ENCODE measurements at regions not wholly inside any gene's neighbourhood (a gene's known extent, or its start where the extent isn't known, plus 50 kb on each side); places are given as distances from the start of the nearest gene placed in this dataset.

GRCh38 chr17:27382025-27382424 lies 74.2 kb upstream of the KSR1 start:
- no peak overlapping the region for H3K4me3 ChIP-seq (ENCODE audit: low read depth, low read length)
- H3K27ac ChIP-seq (ENCODE audit: low read depth), result no peak overlapping the region
- WGBS, result 93% methylated on average over 5 of the region's 5 CpGs
- no peak for DNase-seq (ENCODE audit: extremely low spot score)
- no peaks in the 10 kb centered on the region for H3K36me3 ChIP-seq (ENCODE audit: insufficient read depth)
- H3K4me1 ChIP-seq (ENCODE audit: insufficient read depth), result peaks cover 3% of the 10 kb centered on the region

GRCh38 chr17:27384261-27384701 lies 72.0 kb upstream of the KSR1 start:
- 33% methylated on average over 7 of the region's 7 CpGs for WGBS

GRCh38 chr17:27384726-27385125 lies 71.5 kb upstream of the KSR1 start:
- no peak overlapping the region for H3K4me3 ChIP-seq (ENCODE audit: low read depth, low read length)

More at GRCh38 chr17:27384261-27384701, 72.0 kb upstream of the KSR1 start:
- no peak for DNase-seq (ENCODE audit: extremely low spot score)
- no peak overlapping the region for H3K4me3 ChIP-seq (ENCODE audit: low read depth, low read length)
- no peak overlapping the region for H3K27ac ChIP-seq (ENCODE audit: low read depth)
- no peaks in the 10 kb centered on the region for H3K36me3 ChIP-seq (ENCODE audit: insufficient read depth)
- peaks cover 3% of the 10 kb centered on the region for H3K4me1 ChIP-seq (ENCODE audit: insufficient read depth)

GRCh38 chr17:27385626-27386025 lies 70.6 kb upstream of the KSR1 start:
- 93% methylated on average over 1 of the region's 1 CpG for WGBS
- Histone ChIP-seq H3K36me3 (ENCODE audit: insufficient read depth) (no peaks in the 10 kb centered on the region), H3K27ac (ENCODE audit: low read depth) (no peak overlapping the region), H3K4me3 (ENCODE audit: low read depth, low read length) (no peak overlapping the region), H3K4me1 (ENCODE audit: insufficient read depth) (no peaks in the 10 kb centered on the region)
- no peak for DNase-seq (ENCODE audit: extremely low spot score)

More at GRCh38 chr17:27384726-27385125, 71.5 kb upstream of the KSR1 start:
- 68% methylated on average over 2 of the region's 2 CpGs for whole genome bisulfite sequencing
- no peak overlapping the region for H3K27ac ChIP-seq (ENCODE audit: low read depth)
- H3K36me3 ChIP-seq (ENCODE audit: insufficient read depth), result no peaks in the 10 kb centered on the region
- peaks cover 3% of the 10 kb centered on the region for H3K4me1 ChIP-seq (ENCODE audit: insufficient read depth)
- no peak for DNase-seq (ENCODE audit: extremely low spot score)

- WGBS, result 94% methylated on average over 12 of the region's 12 CpGs
- Histone ChIP-seq H3K27ac (ENCODE audit: low read depth) (no peak overlapping the region), H3K4me1 (ENCODE audit: insufficient read depth) (no peaks in the 10 kb centered on the region), H3K36me3 (ENCODE audit: insufficient read depth) (no peaks in the 10 kb centered on the region), H3K4me3 (ENCODE audit: low read depth, low read length) (no peak overlapping the region)
- DNase-seq (ENCODE audit: extremely low spot score), result no peak
Observed at GRCh38 chr17:27386206-27387075, 69.8 kb upstream of the KSR1 start.

GRCh38 chr17:27389542-27390140 lies 66.6 kb upstream of the KSR1 start:
- 91% methylated on average over 4 of the region's 4 CpGs for WGBS
- Histone ChIP-seq H3K27ac (ENCODE audit: low read depth) (no peak overlapping the region), H3K4me3 (ENCODE audit: low read depth, low read length) (no peak overlapping the region), H3K36me3 (ENCODE audit: insufficient read depth) (no peaks in the 10 kb centered on the region), H3K4me1 (ENCODE audit: insufficient read depth) (no peaks in the 10 kb centered on the region)
- no peak for DNase-seq (ENCODE audit: extremely low spot score)

GRCh38 chr17:27390540-27390939 lies 65.7 kb upstream of the KSR1 start:
- no peak overlapping the region for H3K27ac ChIP-seq (ENCODE audit: low read depth)
- DNase-seq (ENCODE audit: extremely low spot score), result no peak
- no peaks in the 10 kb centered on the region for H3K36me3 ChIP-seq (ENCODE audit: insufficient read depth)
- H3K4me1 ChIP-seq (ENCODE audit: insufficient read depth), result no peaks in the 10 kb centered on the region
- WGBS, result 85% methylated on average over 8 of the region's 8 CpGs
- no peak overlapping the region for H3K4me3 ChIP-seq (ENCODE audit: low read depth, low read length)

- no peak overlapping the region for H3K27ac ChIP-seq (ENCODE audit: low read depth)
- H3K4me1 ChIP-seq (ENCODE audit: insufficient read depth), result no peaks in the 10 kb centered on the region
- WGBS, result 69% methylated on average over 1 of the region's 1 CpG
- no peak overlapping the region for H3K4me3 ChIP-seq (ENCODE audit: low read depth, low read length)
- no peaks in the 10 kb centered on the region for H3K36me3 ChIP-seq (ENCODE audit: insufficient read depth)
- DNase-seq (ENCODE audit: extremely low spot score), result no peak
Observed at GRCh38 chr17:27391427-27391826, 64.8 kb upstream of the KSR1 start.

- H3K4me3 ChIP-seq (ENCODE audit: low read depth, low read length), result no peak overlapping the region
Observed at GRCh38 chr17:27396045-27396444, 60.2 kb upstream of the KSR1 start.

GRCh38 chr17:27396941-27397340 lies 59.3 kb upstream of the KSR1 start:
- H3K36me3 ChIP-seq (ENCODE audit: insufficient read depth), result no peaks in the 10 kb centered on the region
- WGBS, result 32% methylated on average over 1 of the region's 1 CpG
- H3K27ac ChIP-seq (ENCODE audit: low read depth), result no peak overlapping the region
- no peak for DNase-seq (ENCODE audit: extremely low spot score)
- no peak overlapping the region for H3K4me3 ChIP-seq (ENCODE audit: low read depth, low read length)
- no peaks in the 10 kb centered on the region for H3K4me1 ChIP-seq (ENCODE audit: insufficient read depth)

More at GRCh38 chr17:27396045-27396444, 60.2 kb upstream of the KSR1 start:
- H3K4me1 ChIP-seq (ENCODE audit: insufficient read depth), result no peaks in the 10 kb centered on the region
- no peaks in the 10 kb centered on the region for H3K36me3 ChIP-seq (ENCODE audit: insufficient read depth)
- DNase-seq (ENCODE audit: extremely low spot score), result no peak
- 77% methylated on average over 1 of the region's 1 CpG for WGBS
- H3K27ac ChIP-seq (ENCODE audit: low read depth), result no peak overlapping the region

GRCh38 chr17:27398691-27399090 lies 57.6 kb upstream of the KSR1 start:
- H3K36me3 ChIP-seq (ENCODE audit: insufficient read depth), result no peaks in the 10 kb centered on the region
- H3K27ac ChIP-seq (ENCODE audit: low read depth), result no peak overlapping the region
- no peaks in the 10 kb centered on the region for H3K4me1 ChIP-seq (ENCODE audit: insufficient read depth)
- DNase-seq (ENCODE audit: extremely low spot score), result no peak
- 62% methylated on average over 2 of the region's 2 CpGs for WGBS
- H3K4me3 ChIP-seq (ENCODE audit: low read depth, low read length), result no peak overlapping the region

GRCh38 chr17:27400991-27401390 lies 55.3 kb upstream of the KSR1 start:
- Histone ChIP-seq H3K27ac (ENCODE audit: low read depth) (no peak overlapping the region), H3K36me3 (ENCODE audit: insufficient read depth) (no peaks in the 10 kb centered on the region), H3K4me1 (ENCODE audit: insufficient read depth) (no peaks in the 10 kb centered on the region), H3K4me3 (ENCODE audit: low read depth, low read length) (no peak overlapping the region)
- 95% methylated on average over 6 of the region's 6 CpGs for WGBS
- DNase-seq (ENCODE audit: extremely low spot score), result no peak

- no peak for DNase-seq (ENCODE audit: extremely low spot score)
- Histone ChIP-seq H3K4me1 (ENCODE audit: insufficient read depth) (no peaks in the 10 kb centered on the region), H3K36me3 (ENCODE audit: insufficient read depth) (no peaks in the 10 kb centered on the region), H3K4me3 (ENCODE audit: low read depth, low read length) (no peak overlapping the region), H3K27ac (ENCODE audit: low read depth) (no peak overlapping the region)
- WGBS, result 89% methylated on average over 5 of the region's 5 CpGs
Observed at GRCh38 chr17:27402943-27403342, 53.3 kb upstream of the KSR1 start.

GRCh38 chr17:27403480-27404005 lies 52.7 kb upstream of the KSR1 start:
- 92% methylated on average over 7 of the region's 7 CpGs for WGBS
- Histone ChIP-seq H3K27ac (ENCODE audit: low read depth) (no peak overlapping the region), H3K4me3 (ENCODE audit: low read depth, low read length) (no peak overlapping the region), H3K36me3 (ENCODE audit: insufficient read depth) (no peaks in the 10 kb centered on the region), H3K4me1 (ENCODE audit: insufficient read depth) (no peaks in the 10 kb centered on the region)
- no peak for DNase-seq (ENCODE audit: extremely low spot score)

Data from urinary bladder (tissue), 3 donors.